ENCODE measurements at regions not wholly inside any gene's neighbourhood (a gene's known extent, or its start where the extent isn't known, plus 50 kb on each side); places are given as distances from the start of the nearest gene placed in this dataset.

DNA sequence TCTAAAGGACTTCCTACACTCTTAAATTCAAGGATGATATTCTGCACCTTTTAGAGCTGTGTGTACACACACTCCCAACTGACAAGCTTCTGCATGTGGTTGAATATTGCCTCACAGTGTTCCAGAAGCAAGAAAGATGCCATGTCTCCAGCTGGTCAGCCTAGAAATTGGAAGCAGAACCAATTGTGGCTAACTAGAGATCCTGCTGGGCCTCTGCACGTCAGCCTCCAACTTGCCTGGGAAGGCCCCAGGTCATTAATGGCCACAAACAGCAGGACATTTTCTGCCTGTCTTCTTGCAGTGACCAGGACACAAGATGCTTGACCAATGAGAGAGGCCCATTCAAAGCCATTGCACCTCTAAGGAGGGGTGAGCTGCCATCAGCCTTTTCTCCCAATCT, 571.9 kb upstream of the BRINP1 start:
- no peak for TF ChIP-seq CTCF (IDR thresholded peaks at IDR 0.05 in 8 of 11, conservative IDR thresholded peaks at IDR 0.05 in 3 of 11)
- no peak for TF ChIP-seq POLR2A (IDR thresholded peaks at IDR 0.05)

Measured in spleen (tissue), 7 donors.